ENCODE measurements at regions not wholly inside any gene's neighbourhood (a gene's known extent, or its start where the extent isn't known, plus 50 kb on each side); places are given as distances from the start of the nearest gene placed in this dataset.

DNA sequence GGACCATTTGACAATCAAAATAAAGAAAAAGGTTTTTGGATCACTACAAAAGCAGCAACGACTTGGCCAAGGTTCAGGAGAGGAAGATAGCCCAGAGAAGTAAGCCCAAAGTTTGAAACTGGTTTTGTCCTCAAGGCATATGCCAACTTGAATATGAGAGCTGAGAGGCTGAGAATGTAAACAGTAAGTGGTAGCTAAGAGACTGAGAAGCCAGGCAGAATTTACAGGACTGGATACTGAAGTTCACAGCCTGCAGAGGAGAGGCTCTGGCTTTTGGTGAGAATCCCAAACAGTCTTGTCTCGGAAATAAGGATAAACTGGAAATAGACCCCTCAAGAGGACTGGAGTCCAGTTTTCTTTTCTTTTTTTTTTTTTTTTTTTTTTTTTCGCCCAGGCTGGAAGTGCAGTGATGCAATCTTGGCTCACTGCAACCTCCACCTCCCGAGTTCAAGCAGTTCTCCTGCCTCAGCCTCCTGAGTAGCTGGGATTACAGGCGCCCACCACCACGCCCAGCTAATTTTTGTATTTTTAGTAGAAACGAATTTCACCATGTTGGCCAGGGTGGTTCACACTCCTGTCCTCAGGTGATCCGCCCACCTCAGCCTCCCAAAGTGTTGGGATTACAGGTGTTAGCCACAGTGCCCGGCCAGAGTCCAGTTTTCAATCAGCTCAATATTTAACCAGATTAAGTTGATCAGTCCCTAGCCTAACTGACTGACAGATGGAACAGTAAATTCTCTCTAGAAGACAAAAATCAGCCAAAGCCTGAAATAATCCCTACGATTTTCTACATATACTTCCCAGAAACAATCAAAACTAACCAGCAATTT is 82.6 kb upstream of the COCH start:
- no peak for TF ChIP-seq POLR2A (IDR thresholded peaks at IDR 0.05)
- TF ChIP-seq, protein P1, sequence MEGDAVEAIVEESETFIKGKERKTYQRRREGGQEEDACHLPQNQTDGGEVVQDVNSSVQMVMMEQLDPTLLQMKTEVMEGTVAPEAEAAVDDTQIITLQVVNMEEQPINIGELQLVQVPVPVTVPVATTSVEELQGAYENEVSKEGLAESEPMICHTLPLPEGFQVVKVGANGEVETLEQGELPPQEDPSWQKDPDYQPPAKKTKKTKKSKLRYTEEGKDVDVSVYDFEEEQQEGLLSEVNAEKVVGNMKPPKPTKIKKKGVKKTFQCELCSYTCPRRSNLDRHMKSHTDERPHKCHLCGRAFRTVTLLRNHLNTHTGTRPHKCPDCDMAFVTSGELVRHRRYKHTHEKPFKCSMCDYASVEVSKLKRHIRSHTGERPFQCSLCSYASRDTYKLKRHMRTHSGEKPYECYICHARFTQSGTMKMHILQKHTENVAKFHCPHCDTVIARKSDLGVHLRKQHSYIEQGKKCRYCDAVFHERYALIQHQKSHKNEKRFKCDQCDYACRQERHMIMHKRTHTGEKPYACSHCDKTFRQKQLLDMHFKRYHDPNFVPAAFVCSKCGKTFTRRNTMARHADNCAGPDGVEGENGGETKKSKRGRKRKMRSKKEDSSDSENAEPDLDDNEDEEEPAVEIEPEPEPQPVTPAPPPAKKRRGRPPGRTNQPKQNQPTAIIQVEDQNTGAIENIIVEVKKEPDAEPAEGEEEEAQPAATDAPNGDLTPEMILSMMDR (IDR thresholded peaks at IDR 0.05), result no peak

Data from transverse colon (tissue), 3 donors.